ENCODE measurements at regions not wholly inside any gene's neighbourhood (a gene's known extent, or its start where the extent isn't known, plus 50 kb on each side); places are given as distances from the start of the nearest gene placed in this dataset.

- TF ChIP-seq ZFP91 (CRISPR knock-in tag; IDR thresholded peaks at IDR 0.05; ENCODE audit: borderline replicate concordance): no peak
- TF ChIP-seq ZNF20 (CRISPR knock-in tag; IDR thresholded peaks at IDR 0.05): no peak
- TF ChIP-seq AKNA (CRISPR knock-in tag; IDR thresholded peaks at IDR 0.05; ENCODE audit: borderline replicate concordance): no peak
- no peak for TF ChIP-seq PBX2 (CRISPR knock-in tag; IDR thresholded peaks at IDR 0.05)
- no peak for TF ChIP-seq ZNF44 (CRISPR knock-in tag; IDR thresholded peaks at IDR 0.05)
- no peak for TF ChIP-seq SSRP1 (CRISPR knock-in tag; IDR thresholded peaks at IDR 0.05)
These were observed 203.7 kb downstream of the FAM181B start (continued) for GRCh38 chr11:82529936-82530335.
